ENCODE measurements at regions not wholly inside any gene's neighbourhood (a gene's known extent, or its start where the extent isn't known, plus 50 kb on each side); places are given as distances from the start of the nearest gene placed in this dataset.
"Not testable (repeated sequence)": the region's sequence is repeated elsewhere in the genome, so short reads cannot be mapped to it uniquely, and the experiment has no call there.

DNA sequence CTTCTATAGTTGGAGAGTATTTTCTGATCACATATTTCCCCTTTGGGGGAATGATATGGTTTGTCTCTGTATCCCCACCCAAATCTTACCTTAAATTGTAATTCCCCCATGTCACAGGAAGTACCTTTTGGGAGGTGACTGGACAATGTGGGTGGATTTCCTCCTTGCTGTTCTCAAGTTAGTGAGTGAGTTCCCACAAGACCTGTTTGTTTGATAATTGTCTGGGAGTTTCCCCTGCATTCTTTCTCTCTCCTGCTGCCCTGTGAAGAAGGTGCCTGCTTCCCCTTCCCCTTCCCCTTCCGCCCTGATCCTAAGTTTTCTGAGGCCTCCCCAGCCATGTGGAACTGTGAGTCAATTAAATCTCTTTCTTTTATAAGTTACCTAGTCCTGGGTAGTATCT, 222.7 kb upstream of the SLC39A10 start:
- no peaks in the 10 kb centered on the region for H3K27me3 ChIP-seq
- no peaks in the 10 kb centered on the region for H3K9me3 ChIP-seq
- H3K4me3 ChIP-seq: no peak overlapping the region
- intact Hi-C loops (cut with DNase I): no loop called here
- H3K27ac ChIP-seq: no peak overlapping the region
- H3K36me3 ChIP-seq: no peaks in the 10 kb centered on the region
- TF ChIP-seq EP300 (IDR thresholded peaks at IDR 0.05) (no peak), POLR2A (IDR thresholded peaks at IDR 0.05) (no peak), POLR2AphosphoS5 (IDR thresholded peaks at IDR 0.05) (no peak)
- TF ChIP-seq, protein P1, sequence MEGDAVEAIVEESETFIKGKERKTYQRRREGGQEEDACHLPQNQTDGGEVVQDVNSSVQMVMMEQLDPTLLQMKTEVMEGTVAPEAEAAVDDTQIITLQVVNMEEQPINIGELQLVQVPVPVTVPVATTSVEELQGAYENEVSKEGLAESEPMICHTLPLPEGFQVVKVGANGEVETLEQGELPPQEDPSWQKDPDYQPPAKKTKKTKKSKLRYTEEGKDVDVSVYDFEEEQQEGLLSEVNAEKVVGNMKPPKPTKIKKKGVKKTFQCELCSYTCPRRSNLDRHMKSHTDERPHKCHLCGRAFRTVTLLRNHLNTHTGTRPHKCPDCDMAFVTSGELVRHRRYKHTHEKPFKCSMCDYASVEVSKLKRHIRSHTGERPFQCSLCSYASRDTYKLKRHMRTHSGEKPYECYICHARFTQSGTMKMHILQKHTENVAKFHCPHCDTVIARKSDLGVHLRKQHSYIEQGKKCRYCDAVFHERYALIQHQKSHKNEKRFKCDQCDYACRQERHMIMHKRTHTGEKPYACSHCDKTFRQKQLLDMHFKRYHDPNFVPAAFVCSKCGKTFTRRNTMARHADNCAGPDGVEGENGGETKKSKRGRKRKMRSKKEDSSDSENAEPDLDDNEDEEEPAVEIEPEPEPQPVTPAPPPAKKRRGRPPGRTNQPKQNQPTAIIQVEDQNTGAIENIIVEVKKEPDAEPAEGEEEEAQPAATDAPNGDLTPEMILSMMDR (IDR thresholded peaks at IDR 0.05): no peak
- no peaks in the 10 kb centered on the region for H3K4me1 ChIP-seq
- DNase-seq: no peak
- WGBS, 2 donors: 77 to 95% methylated on average over 1 of the region's 1 CpG

DNA sequence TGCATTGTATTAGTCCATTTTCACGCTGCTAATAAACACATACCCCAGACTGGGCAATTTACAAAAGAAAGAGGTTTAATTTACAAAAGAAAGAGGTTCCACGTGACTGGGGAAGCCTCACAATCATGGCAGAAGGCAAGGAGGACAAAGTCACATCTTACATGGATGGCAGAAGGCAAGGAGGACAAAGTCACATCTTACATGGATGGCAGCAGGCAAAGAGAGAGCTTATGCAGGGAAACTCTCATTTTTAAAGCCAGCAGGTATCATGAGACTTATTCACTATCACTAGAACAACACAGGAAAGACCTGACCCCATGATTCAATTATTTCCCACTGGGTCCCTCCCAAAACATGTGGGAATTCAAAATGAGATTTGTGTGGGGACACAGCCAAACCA, 223.3 kb upstream of the SLC39A10 start:
- H3K27ac ChIP-seq; intact Hi-C loops (cut with DNase I); H3K36me3 ChIP-seq; H3K4me1 ChIP-seq; H3K9me3 ChIP-seq; H3K27me3 ChIP-seq; H3K4me3 ChIP-seq; DNase-seq: not testable (repeated sequence)
- 76 to 92% methylated on average over 2 of the region's 2 CpGs for WGBS, 2 donors

DNA sequence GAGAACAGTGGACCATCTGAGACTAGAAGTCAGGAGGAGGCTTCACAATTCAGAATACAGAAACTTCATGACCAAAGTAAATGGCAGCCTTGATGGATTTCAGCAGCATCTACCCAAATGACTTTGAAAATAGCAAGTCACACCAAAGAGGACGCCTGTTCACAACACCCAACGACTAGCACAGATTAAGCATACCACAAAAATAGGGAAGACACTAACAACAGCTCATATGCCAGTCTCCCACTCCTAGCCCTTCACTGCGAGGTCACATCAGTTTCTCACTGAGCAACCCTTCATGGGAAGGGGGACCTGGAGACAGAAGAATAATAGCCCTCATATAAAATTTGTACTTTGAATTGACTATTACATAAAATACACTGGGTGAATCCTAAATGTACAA, 228.4 kb upstream of the SLC39A10 start:
- no peak overlapping the region for H3K27ac ChIP-seq
- no peaks in the 10 kb centered on the region for H3K9me3 ChIP-seq
- TF ChIP-seq EP300 (IDR thresholded peaks at IDR 0.05): no peak
- TF ChIP-seq POLR2A (IDR thresholded peaks at IDR 0.05): no peak
- TF ChIP-seq POLR2AphosphoS5 (IDR thresholded peaks at IDR 0.05): no peak
- TF ChIP-seq, protein P1 (IDR thresholded peaks at IDR 0.05): no peak
- H3K36me3 ChIP-seq: no peaks in the 10 kb centered on the region
- H3K4me1 ChIP-seq: no peaks in the 10 kb centered on the region
- no peak for DNase-seq
- no peaks in the 10 kb centered on the region for H3K27me3 ChIP-seq
- 83 to 88% methylated on average over 3 of the region's 3 CpGs for WGBS, 2 donors
- intact Hi-C loops (cut with DNase I): no loop called here
- H3K4me3 ChIP-seq: no peak overlapping the region

DNA sequence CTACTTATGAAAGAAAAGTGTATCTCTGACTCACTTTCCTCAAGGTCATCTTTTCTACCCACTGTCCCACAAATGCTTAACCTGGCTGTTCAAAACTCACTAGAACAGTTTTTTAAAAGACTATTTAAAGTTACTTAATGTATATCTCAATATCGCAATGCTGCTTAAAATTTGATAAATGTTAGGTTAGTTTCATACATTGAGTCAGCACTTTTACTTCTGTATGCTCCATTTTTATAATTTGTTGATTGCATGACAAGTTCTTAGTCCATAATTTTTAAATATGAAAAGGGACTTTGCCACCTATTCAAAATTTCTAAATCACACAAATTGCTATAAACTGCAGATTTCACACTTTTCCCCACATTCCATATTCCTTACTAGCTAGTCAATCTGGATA, 231.7 kb upstream of the SLC39A10 start:
- intact Hi-C loops (cut with DNase I): no loop called here

GRCh38 chr2:195419033-195419432, 238.0 kb upstream of the SLC39A10 start:
- no peak overlapping the region for H3K27ac ChIP-seq
- H3K4me1 ChIP-seq: no peaks in the 10 kb centered on the region
- no peaks in the 10 kb centered on the region for H3K36me3 ChIP-seq
- H3K27me3 ChIP-seq: no peaks in the 10 kb centered on the region
- H3K4me3 ChIP-seq: no peak overlapping the region
- TF ChIP-seq, protein P1 (IDR thresholded peaks at IDR 0.05): no peak
- TF ChIP-seq POLR2A (IDR thresholded peaks at IDR 0.05) (no peak), EP300 (IDR thresholded peaks at IDR 0.05) (no peak), POLR2AphosphoS5 (IDR thresholded peaks at IDR 0.05) (no peak)
- intact Hi-C loops (cut with DNase I): no loop called here
- no peaks in the 10 kb centered on the region for H3K9me3 ChIP-seq
- 95 to 97% methylated on average over 2 of the region's 2 CpGs for WGBS, 2 donors
- DNase-seq: no peak

More for the DNA sequence above, 231.7 kb upstream of the SLC39A10 start:
- Histone ChIP-seq H3K27ac (no peak overlapping the region), H3K36me3 (no peaks in the 10 kb centered on the region), H3K27me3 (no peaks in the 10 kb centered on the region), H3K9me3 (no peaks in the 10 kb centered on the region), H3K4me1 (no peaks in the 10 kb centered on the region), H3K4me3 (no peak overlapping the region)
- WGBS, 2 donors: 92% methylated on average over 1 of the region's 1 CpG
- no peak for TF ChIP-seq POLR2A (IDR thresholded peaks at IDR 0.05)
- TF ChIP-seq, protein P1 (IDR thresholded peaks at IDR 0.05): no peak
- TF ChIP-seq EP300 (IDR thresholded peaks at IDR 0.05): no peak
- TF ChIP-seq POLR2AphosphoS5 (IDR thresholded peaks at IDR 0.05): no peak
- no peak for DNase-seq

Measured in sigmoid colon (tissue), 6 donors.